Loucy (cell line): ENCODE measurements at regions not wholly inside any gene's neighbourhood (a gene's known extent, or its start where the extent isn't known, plus 50 kb on each side); places are given as distances from the start of the nearest gene placed in this dataset.

Source experiments
- H2AFZ ChIP-seq: fragments of 200-600 bp; sonication (generic); 2 replicates; pipeline ENCODE4 v1.6.0; 2016; ENCODE audit warnings: antibody characterized with exemption, mild to moderate bottlenecking, low read length, moderate library complexity
- H3F3A ChIP-seq: fragments of 200-600 bp; 2 replicates; pipeline ENCODE4 v1.6.0; 2016; ENCODE audit warnings: antibody characterized with exemption, low read depth, mild to moderate bottlenecking
- H3K27me3 ChIP-seq: fragments of 200-600 bp; sonication (generic); 2 replicates; pipeline ENCODE4 v1.6.1; 2014; ENCODE audit warnings: low read length, mild to moderate bottlenecking; ENCODE audit not compliant: insufficient read depth, poor library complexity, severe bottlenecking
- H3K36me3 ChIP-seq: fragments of 200-600 bp; sonication (generic); 2 replicates; pipeline ENCODE4 v1.6.1; 2016; ENCODE audit warnings: low read length; ENCODE audit not compliant: insufficient read depth
- H3K4me1 ChIP-seq: fragments of 200-600 bp; sonication (generic); 2 replicates; pipeline ENCODE4 v1.5.1; 2014; ENCODE audit warnings: low read length, mild to moderate bottlenecking; ENCODE audit not compliant: insufficient read depth, poor library complexity, severe bottlenecking
- H3K4me2 ChIP-seq: fragments of 200-600 bp; sonication (generic); 2 replicates; pipeline ENCODE4 v1.6.0; 2014; ENCODE audit warnings: antibody characterized with exemption, low read length, low read depth, mild to moderate bottlenecking; ENCODE audit not compliant: poor library complexity, severe bottlenecking
- H3K4me3 ChIP-seq: fragments of 200-600 bp; sonication (generic); 2 replicates; pipeline ENCODE4 v1.5.1; 2014; ENCODE audit warnings: low read length, mild to moderate bottlenecking, mixed read lengths; ENCODE audit not compliant: poor library complexity, severe bottlenecking
- H3K79me2 ChIP-seq: fragments of 200-600 bp; sonication (generic); 2 replicates; pipeline ENCODE4 v1.6.1; 2014; ENCODE audit warnings: low read length; ENCODE audit not compliant: insufficient read depth
- H3K9ac ChIP-seq: fragments of 200-600 bp; sonication (generic); 2 replicates; pipeline ENCODE4 v1.6.0; 2014; ENCODE audit warnings: mild to moderate bottlenecking, low read depth, low read length, moderate library complexity; ENCODE audit not compliant: poor library complexity, severe bottlenecking
- H3K9me2 ChIP-seq: fragments of 200-600 bp; sonication (generic); replicated peaks from 2 replicates; pipeline ENCODE4 v1.6.1; 2016; ENCODE audit warnings: low read depth, low read length, mixed read lengths
- H3K9me3 ChIP-seq: fragments of 200-600 bp; sonication (generic); 2 replicates; pipeline ENCODE4 v1.6.1; 2014; ENCODE audit warnings: mild to moderate bottlenecking, antibody characterized with exemption, low read length, low read depth; ENCODE audit not compliant: insufficient read depth
- H4K20me1 ChIP-seq: fragments of 200-600 bp; sonication (generic); 2 replicates; pipeline ENCODE4 v1.6.0; 2014; ENCODE audit warnings: antibody characterized with exemption, low read length, mild to moderate bottlenecking; ENCODE audit not compliant: insufficient read depth, poor library complexity, severe bottlenecking
- EZH2phosphoT487 ChIP-seq: fragments of 200-600 bp; IDR thresholded peaks from 2 replicates; pipeline ENCODE4 v1.6.1; 2018; ENCODE audit warnings: antibody characterized with exemption, mild to moderate bottlenecking, moderate library complexity, borderline replicate concordance
- TF ChIP-seq, protein P1 (sequence below): fragments of 200-600 bp; sonication (generic); conservative IDR thresholded peaks from 2 replicates; pipeline ENCODE4 v1.5.1; 2014; ENCODE audit warnings: mild to moderate bottlenecking, antibody characterized with exemption, low read length

DNA sequence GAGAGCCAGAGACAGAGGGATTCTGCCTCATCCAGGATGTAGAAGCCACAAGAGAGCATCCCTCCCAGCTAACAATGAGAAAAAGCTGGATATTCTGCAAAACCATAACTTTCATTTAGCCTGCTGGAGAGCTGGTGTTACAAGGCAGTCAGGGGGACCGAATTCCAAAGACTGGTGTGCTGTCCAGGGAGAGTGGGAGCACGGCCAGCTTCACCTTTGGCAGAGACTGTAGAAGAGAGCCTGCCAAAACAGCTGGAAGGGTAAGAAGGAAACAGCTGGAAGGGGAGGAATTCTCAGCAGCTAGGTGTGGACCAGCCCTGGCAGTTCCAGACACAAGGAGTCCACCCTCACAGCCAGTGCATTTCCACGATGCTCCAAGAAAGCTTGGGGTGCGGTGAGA, 109.9 kb upstream of the LINGO1 start:
- Histone ChIP-seq H4K20me1 (no peaks in the 10 kb centered on the region), H3K9me3 (no peaks in the 10 kb centered on the region), H3K9me2 (no peaks in the 10 kb centered on the region), H3K27me3 (no peaks in the 10 kb centered on the region), H3F3A (no peaks in the 10 kb centered on the region), H3K9ac (no peak overlapping the region), H2AFZ (no peak overlapping the region), H3K4me3 (no peak overlapping the region), H3K4me2 (no peak overlapping the region), H3K36me3 (no peaks in the 10 kb centered on the region), H3K4me1 (peaks cover under 1% of the 10 kb centered on the region), H3K79me2 (no peaks in the 10 kb centered on the region)
- TF ChIP-seq, protein P1, sequence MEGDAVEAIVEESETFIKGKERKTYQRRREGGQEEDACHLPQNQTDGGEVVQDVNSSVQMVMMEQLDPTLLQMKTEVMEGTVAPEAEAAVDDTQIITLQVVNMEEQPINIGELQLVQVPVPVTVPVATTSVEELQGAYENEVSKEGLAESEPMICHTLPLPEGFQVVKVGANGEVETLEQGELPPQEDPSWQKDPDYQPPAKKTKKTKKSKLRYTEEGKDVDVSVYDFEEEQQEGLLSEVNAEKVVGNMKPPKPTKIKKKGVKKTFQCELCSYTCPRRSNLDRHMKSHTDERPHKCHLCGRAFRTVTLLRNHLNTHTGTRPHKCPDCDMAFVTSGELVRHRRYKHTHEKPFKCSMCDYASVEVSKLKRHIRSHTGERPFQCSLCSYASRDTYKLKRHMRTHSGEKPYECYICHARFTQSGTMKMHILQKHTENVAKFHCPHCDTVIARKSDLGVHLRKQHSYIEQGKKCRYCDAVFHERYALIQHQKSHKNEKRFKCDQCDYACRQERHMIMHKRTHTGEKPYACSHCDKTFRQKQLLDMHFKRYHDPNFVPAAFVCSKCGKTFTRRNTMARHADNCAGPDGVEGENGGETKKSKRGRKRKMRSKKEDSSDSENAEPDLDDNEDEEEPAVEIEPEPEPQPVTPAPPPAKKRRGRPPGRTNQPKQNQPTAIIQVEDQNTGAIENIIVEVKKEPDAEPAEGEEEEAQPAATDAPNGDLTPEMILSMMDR, result no peak
- TF ChIP-seq EZH2phosphoT487, result no peak

DNA sequence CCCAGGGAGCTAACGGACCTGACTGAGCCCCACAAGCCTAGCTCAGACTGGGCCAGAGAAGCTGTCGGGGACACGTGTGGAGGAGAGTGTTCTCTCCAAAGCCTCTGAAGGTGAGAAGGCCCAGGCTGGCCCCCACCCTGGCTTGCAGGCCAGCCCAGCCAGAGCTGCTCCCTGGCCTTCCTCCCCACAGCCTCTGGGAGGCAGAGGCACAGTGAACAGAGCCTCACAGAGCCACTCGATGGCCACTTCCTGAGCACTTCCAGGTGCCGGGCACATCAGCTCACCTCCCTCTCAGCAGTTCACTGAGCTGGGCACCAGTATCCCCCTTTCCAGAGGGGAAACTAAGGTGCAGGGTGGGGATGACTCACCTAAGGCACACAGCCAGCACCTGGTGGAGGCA, 109.4 kb upstream of the LINGO1 start:
- Histone ChIP-seq H3K4me2 (no peak overlapping the region), H4K20me1 (no peaks in the 10 kb centered on the region)

DNA sequence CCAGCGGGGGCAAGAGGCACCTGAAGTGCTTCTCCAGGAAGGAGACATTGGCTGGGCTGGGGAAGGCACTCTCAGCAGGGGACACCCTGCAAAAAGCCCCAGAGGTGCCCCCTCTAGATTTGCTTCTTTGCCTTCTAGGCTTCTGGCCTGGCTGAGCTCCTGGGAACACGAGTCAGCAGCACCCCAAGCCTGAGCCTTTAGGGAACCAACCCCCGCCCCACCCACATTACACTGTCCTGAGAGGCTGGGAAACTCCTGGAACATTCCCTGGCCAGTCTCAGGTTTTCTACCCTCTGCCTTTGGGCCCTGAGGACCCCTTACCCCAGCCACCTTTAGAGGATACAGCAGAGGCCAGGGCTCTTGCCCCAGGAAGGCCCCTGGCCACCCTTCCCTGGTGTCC, 108.4 kb upstream of the LINGO1 start:
- Histone ChIP-seq H3K4me1 (no peaks in the 10 kb centered on the region), H2AFZ (no peak overlapping the region), H4K20me1 (no peaks in the 10 kb centered on the region), H3K36me3 (no peaks in the 10 kb centered on the region), H3K9me2 (no peaks in the 10 kb centered on the region), H3K79me2 (no peaks in the 10 kb centered on the region), H3K27me3 (no peaks in the 10 kb centered on the region), H3K4me3 (no peak overlapping the region), H3K9me3 (no peaks in the 10 kb centered on the region), H3K4me2 (no peak overlapping the region), H3K9ac (no peak overlapping the region), H3F3A (no peaks in the 10 kb centered on the region)
- TF ChIP-seq, protein P1, result no peak
- TF ChIP-seq EZH2phosphoT487, result no peak

More for the DNA sequence above, 109.4 kb upstream of the LINGO1 start:
- Histone ChIP-seq H3K36me3 (no peaks in the 10 kb centered on the region), H3K27me3 (no peaks in the 10 kb centered on the region), H3K9me2 (no peaks in the 10 kb centered on the region), H3K4me1 (no peaks in the 10 kb centered on the region), H3K79me2 (no peaks in the 10 kb centered on the region), H3K4me3 (no peak overlapping the region), H3K9ac (no peak overlapping the region), H2AFZ (no peak overlapping the region), H3K9me3 (no peaks in the 10 kb centered on the region), H3F3A (no peaks in the 10 kb centered on the region)
- TF ChIP-seq, protein P1, result no peak
- no peak for TF ChIP-seq EZH2phosphoT487
